Keratinocyte (primary cell): ENCODE measurements at regions not wholly inside any gene's neighbourhood (a gene's known extent, or its start where the extent isn't known, plus 50 kb on each side); places are given as distances from the start of the nearest gene placed in this dataset.

Source experiments
- DNase-seq: peaks from one replicate; pipeline ENCODE4 v3.0.0-alpha.2; 2011; ENCODE audit warnings: low read depth, missing footprints, low spot score
- FAIRE-seq: peaks from 2 replicates; lab custom pipeline; 2011; peaks lifted over from hg19 to GRCh38; lab: Jason Lieb, UNC
- H2AFZ ChIP-seq: 2 replicates; pipeline ENCODE4 v1.6.0; 2012; ENCODE audit warnings: low read length, control low read depth, inconsistent platforms; ENCODE audit not compliant: control insufficient read depth
- H3K27ac ChIP-seq: 2 replicates; pipeline ENCODE4 v1.5.1; 2011; ENCODE audit warnings: low read length; ENCODE audit not compliant: control insufficient read depth, insufficient read depth
- H3K27me3 ChIP-seq: 3 replicates; pipeline ENCODE4 v1.6.0; 2011; ENCODE audit warnings: low read length; ENCODE audit not compliant: control insufficient read depth, insufficient read depth; ENCODE audit errors: extremely low read depth
- H3K36me3 ChIP-seq, 2 experiments: 2 replicates in 1 of 2; 3 replicates in 1 of 2; pipeline ENCODE4 v1.5.1; 2011; ENCODE audit warnings: low read length in 2 of 2, mild to moderate bottlenecking in 1 of 2; ENCODE audit not compliant: control insufficient read depth in 2 of 2, insufficient read depth in 2 of 2; ENCODE audit errors: extremely low read depth in 1 of 2
- H3K4me1 ChIP-seq: 3 replicates; pipeline ENCODE4 v1.5.1; 2011; ENCODE audit warnings: low read length; ENCODE audit not compliant: control insufficient read depth, insufficient read depth; ENCODE audit errors: extremely low read depth
- H3K4me2 ChIP-seq: 3 replicates; pipeline ENCODE4 v1.6.0; 2011; ENCODE audit warnings: low read depth, low read length; ENCODE audit not compliant: control insufficient read depth, insufficient read depth; ENCODE audit errors: extremely low read depth
- H3K4me3 ChIP-seq, 3 experiments: fragments of 200-600 bp in 1 of 3; sonication (generic) in 1 of 3; 2 replicates in 2 of 3; 3 replicates in 1 of 3; pipeline ENCODE4 v1.5.1; 2011 to 2016; ENCODE audit warnings: low read length in 3 of 3, mild to moderate bottlenecking in 3 of 3, control low read depth in 2 of 3, inconsistent platforms in 1 of 3, low read depth in 1 of 3, mixed read lengths in 1 of 3, mixed run types in 1 of 3, moderate library complexity in 1 of 3; ENCODE audit not compliant: control insufficient read depth in 2 of 3, insufficient read depth in 2 of 3; ENCODE audit errors: extremely low read depth in 1 of 3
- H3K79me2 ChIP-seq: 2 replicates; pipeline ENCODE4 v1.6.0; 2012; ENCODE audit warnings: low read length; ENCODE audit not compliant: control insufficient read depth, insufficient read depth
- H3K9ac ChIP-seq: 3 replicates; pipeline ENCODE4 v1.6.0; 2011; ENCODE audit warnings: low read length; ENCODE audit not compliant: control insufficient read depth, insufficient read depth; ENCODE audit errors: extremely low read depth
- H3K9me1 ChIP-seq: 3 replicates; pipeline ENCODE4 v1.6.0; 2011; ENCODE audit warnings: low read length; ENCODE audit not compliant: control insufficient read depth, insufficient read depth; ENCODE audit errors: extremely low read depth
- H3K9me3 ChIP-seq: 2 replicates; pipeline ENCODE4 v1.5.1; 2012; ENCODE audit warnings: low read depth, low read length; ENCODE audit not compliant: control insufficient read depth
- H4K20me1 ChIP-seq: 3 replicates; pipeline ENCODE4 v1.6.0; 2011; ENCODE audit warnings: low read length; ENCODE audit not compliant: control insufficient read depth, insufficient read depth; ENCODE audit errors: extremely low read depth
- EZH2 ChIP-seq: IDR thresholded peaks from one replicate; pipeline ENCODE4 v1.6.1; 2012; ENCODE audit warnings: inconsistent platforms, mild to moderate bottlenecking, low read length, moderate library complexity
- dilution Hi-C: fragments of 300-500 bp; cut with MboI; formaldehyde crosslinking; loops from one replicate; pipeline ENCODE4 v1.7.0; 2020; ENCODE audit warnings: low sequenced_read_pairs; ENCODE audit not compliant: extremely low pct_ligation_motif_present
- TF ChIP-seq, protein P1 (sequence below), 3 experiments: IDR thresholded peaks in 1 of 3; conservative IDR thresholded peaks in 1 of 3; optimal IDR thresholded peaks in 1 of 3; 2 replicates in 2 of 3; 3 replicates in 1 of 3; pipeline versions ENCODE3 to v1.5.1; 2011; ENCODE audit warnings: low read length in 3 of 3, mild to moderate bottlenecking in 3 of 3, moderate library complexity in 2 of 3, control low read depth in 1 of 3, inconsistent platforms in 1 of 3; ENCODE audit not compliant: insufficient read depth in 2 of 3; ENCODE audit errors: extremely low read depth in 1 of 3

DNA sequence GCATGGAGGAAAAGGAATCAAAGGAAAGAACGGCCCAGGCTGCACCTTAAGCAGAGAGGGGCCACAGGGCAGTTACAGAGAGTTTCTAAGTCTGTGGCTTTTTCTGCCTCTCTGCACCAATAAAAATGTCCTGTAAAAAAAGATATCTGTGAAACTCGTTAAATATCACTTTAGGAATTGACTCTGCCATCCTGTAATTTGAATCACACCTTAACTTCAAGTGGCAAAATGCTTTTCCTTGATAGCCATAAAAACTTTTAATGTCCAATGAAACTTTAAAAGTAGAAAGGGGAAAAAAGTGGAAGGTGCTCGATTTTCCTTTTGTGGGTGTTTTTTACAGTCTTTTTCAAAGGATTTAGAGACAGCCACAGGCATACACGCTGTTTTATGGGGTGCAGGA, 255.7 kb downstream of the ARRDC4 start:
- no peak overlapping the region for H3K27ac ChIP-seq
- FAIRE-seq (no peak), DNase-seq (no peak)
- no peaks in the 10 kb centered on the region for H3K9me1 ChIP-seq
- H3K4me2 ChIP-seq, result no peak overlapping the region
- no peaks in the 10 kb centered on the region for H3K79me2 ChIP-seq
- H3K4me3 ChIP-seq, result no peak overlapping the region
- H3K4me1 ChIP-seq, result no peaks in the 10 kb centered on the region
- H3K27me3 ChIP-seq, result no peaks in the 10 kb centered on the region
- H3K9me3 ChIP-seq, result no peaks in the 10 kb centered on the region
- TF ChIP-seq, protein P1, sequence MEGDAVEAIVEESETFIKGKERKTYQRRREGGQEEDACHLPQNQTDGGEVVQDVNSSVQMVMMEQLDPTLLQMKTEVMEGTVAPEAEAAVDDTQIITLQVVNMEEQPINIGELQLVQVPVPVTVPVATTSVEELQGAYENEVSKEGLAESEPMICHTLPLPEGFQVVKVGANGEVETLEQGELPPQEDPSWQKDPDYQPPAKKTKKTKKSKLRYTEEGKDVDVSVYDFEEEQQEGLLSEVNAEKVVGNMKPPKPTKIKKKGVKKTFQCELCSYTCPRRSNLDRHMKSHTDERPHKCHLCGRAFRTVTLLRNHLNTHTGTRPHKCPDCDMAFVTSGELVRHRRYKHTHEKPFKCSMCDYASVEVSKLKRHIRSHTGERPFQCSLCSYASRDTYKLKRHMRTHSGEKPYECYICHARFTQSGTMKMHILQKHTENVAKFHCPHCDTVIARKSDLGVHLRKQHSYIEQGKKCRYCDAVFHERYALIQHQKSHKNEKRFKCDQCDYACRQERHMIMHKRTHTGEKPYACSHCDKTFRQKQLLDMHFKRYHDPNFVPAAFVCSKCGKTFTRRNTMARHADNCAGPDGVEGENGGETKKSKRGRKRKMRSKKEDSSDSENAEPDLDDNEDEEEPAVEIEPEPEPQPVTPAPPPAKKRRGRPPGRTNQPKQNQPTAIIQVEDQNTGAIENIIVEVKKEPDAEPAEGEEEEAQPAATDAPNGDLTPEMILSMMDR (optimal IDR thresholded peaks at IDR 0.05 in 1 of 3, IDR thresholded peaks at IDR 0.05 in 1 of 3, conservative IDR thresholded peaks at IDR 0.05 in 1 of 3; ENCODE audit: extremely low read depth in 1 of 3, insufficient read depth in 2 of 3, low read length in 3 of 3), result no peak
- no peak for TF ChIP-seq EZH2
- dilution Hi-C loops, result no loop called here
- H3K9ac ChIP-seq, result no peak overlapping the region
- H2AFZ ChIP-seq, result no peak overlapping the region
- no peaks in the 10 kb centered on the region for H4K20me1 ChIP-seq
- H3K36me3 ChIP-seq, result no peaks in the 10 kb centered on the region

DNA sequence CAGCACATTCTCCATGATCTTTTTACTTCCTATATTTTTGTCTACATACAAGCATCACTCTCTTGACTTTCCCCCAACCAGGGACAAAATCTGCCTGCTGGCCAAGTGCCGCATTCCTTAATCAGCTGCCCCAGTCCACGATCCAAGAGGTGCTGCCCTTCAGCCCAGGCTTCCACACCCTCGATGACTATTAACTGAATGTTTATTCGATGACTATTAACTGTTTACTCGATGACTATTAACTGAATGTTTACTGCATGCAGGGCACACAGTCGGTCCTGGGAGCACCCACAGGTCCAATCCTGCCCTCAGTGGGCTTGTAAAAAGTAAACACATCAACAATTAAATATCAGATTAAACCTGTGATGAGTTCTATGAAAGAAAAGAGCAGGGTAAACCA, 256.9 kb downstream of the ARRDC4 start:
- H3K9me3 ChIP-seq, result no peaks in the 10 kb centered on the region
- no peaks in the 10 kb centered on the region for H3K79me2 ChIP-seq
- no peak overlapping the region for H3K9ac ChIP-seq
- H2AFZ ChIP-seq, result no peak overlapping the region
- H3K36me3 ChIP-seq, result no peaks in the 10 kb centered on the region
- dilution Hi-C loops, result no loop called here
- no peak overlapping the region for H3K4me2 ChIP-seq
- no peaks in the 10 kb centered on the region for H3K27me3 ChIP-seq
- H3K27ac ChIP-seq, result no peak overlapping the region
- no peak overlapping the region for H3K4me3 ChIP-seq
- DNase-seq, result no peak
- H4K20me1 ChIP-seq, result no peaks in the 10 kb centered on the region
- FAIRE-seq, result no peak
- no peaks in the 10 kb centered on the region for H3K9me1 ChIP-seq
- no peaks in the 10 kb centered on the region for H3K4me1 ChIP-seq
- TF ChIP-seq, protein P1 (optimal IDR thresholded peaks at IDR 0.05 in 1 of 3, IDR thresholded peaks at IDR 0.05 in 1 of 3, conservative IDR thresholded peaks at IDR 0.05 in 1 of 3; ENCODE audit: extremely low read depth in 1 of 3, insufficient read depth in 2 of 3, low read length in 3 of 3), result no peak
- TF ChIP-seq EZH2, result no peak
